ENCODE measurements at regions not wholly inside any gene's neighbourhood (a gene's known extent, or its start where the extent isn't known, plus 50 kb on each side); places are given as distances from the start of the nearest gene placed in this dataset.

- TF ChIP-seq EZH2 (IDR thresholded peaks at IDR 0.05) (no peak), CTCF (IDR thresholded peaks at IDR 0.05) (no peak), EZH2phosphoT487 (IDR thresholded peaks at IDR 0.05) (no peak)
These were observed 170.9 kb upstream of the TBCA start for GRCh38 chr5:77947041-77947428.
